C4-2B (cell line): ENCODE measurements at regions not wholly inside any gene's neighbourhood (a gene's known extent, or its start where the extent isn't known, plus 50 kb on each side); places are given as distances from the start of the nearest gene placed in this dataset.

Experiments used
- CTCF ChIP-seq: fragments of 450-650 bp; conservative IDR thresholded peaks from 2 replicates; pipeline ENCODE4 v1.5.1; 2017; ENCODE audit warnings: mild to moderate bottlenecking
- ZFX ChIP-seq: fragments of 450-650 bp; IDR thresholded peaks from 2 replicates; pipeline ENCODE4 v1.6.1; 2017

GRCh38 chr11:105432241-105432995, 177.5 kb upstream of the GRIA4 start:
- TF ChIP-seq CTCF (no peak), ZFX (no peak)
